Retinal pigment epithelial cell (primary cell): ENCODE measurements at regions not wholly inside any gene's neighbourhood (a gene's known extent, or its start where the extent isn't known, plus 50 kb on each side); places are given as distances from the start of the nearest gene placed in this dataset.
"Not testable (repeated sequence)": the region's sequence is repeated elsewhere in the genome, so short reads cannot be mapped to it uniquely, and the experiment has no call there.

Experiments
- DNase-seq: peaks from one replicate; pipeline ENCODE4 v3.0.0-alpha.2; 2010; ENCODE audit warnings: low read depth
- H3K4me3 ChIP-seq: 2 replicates; pipeline ENCODE4 v1.5.1; 2011; ENCODE audit warnings: mild to moderate bottlenecking, low read length, control low read depth, moderate library complexity
- CTCF ChIP-seq: conservative IDR thresholded peaks from 2 replicates; pipeline ENCODE4 v1.5.1; 2011; ENCODE audit warnings: low read depth, low read length, control low read depth, inconsistent platforms

- no peak for TF ChIP-seq CTCF
- H3K4me3 ChIP-seq = no peak overlapping the region
- no peak for DNase-seq
These were observed 52.5 kb upstream of the FOXN3 start for GRCh38 chr14:89469210-89470198.

- no peak for DNase-seq
- TF ChIP-seq CTCF = no peak
- H3K4me3 ChIP-seq = no peak overlapping the region
These were observed 51.5 kb upstream of the FOXN3 start for GRCh38 chr14:89468566-89468965.

- not testable (repeated sequence) for DNase-seq, H3K4me3 ChIP-seq
These were observed 51.0 kb upstream of the FOXN3 start for GRCh38 chr14:89468030-89468429.

GRCh38 chr14:89466944-89467343, 49.9 kb upstream of the FOXN3 start:
- no peak overlapping the region for H3K4me3 ChIP-seq
- no peak for DNase-seq
- no peak for TF ChIP-seq CTCF
